HG03521 (cell line): ENCODE measurements at regions not wholly inside any gene's neighbourhood (a gene's known extent, or its start where the extent isn't known, plus 50 kb on each side); places are given as distances from the start of the nearest gene placed in this dataset.
A peak's percentile ranks its signal among the peaks of the same experiment; 100 is the strongest.

Experiments used
- ATAC-seq: cut with Tn5 transposase; IDR thresholded peaks from one replicate; pipeline ENCODE4 v1.9.1; 2021; ENCODE audit warnings: mild to moderate bottlenecking, moderate library complexity; ENCODE audit not compliant: unreplicated experiment

- no peak for ATAC-seq
Measured at GRCh38 chr2:18427762-18428161, 132.7 kb downstream of the RDH14 start.

- ATAC-seq = no peak
Measured at GRCh38 chr2:18426174-18426573, 134.3 kb downstream of the RDH14 start.

DNA sequence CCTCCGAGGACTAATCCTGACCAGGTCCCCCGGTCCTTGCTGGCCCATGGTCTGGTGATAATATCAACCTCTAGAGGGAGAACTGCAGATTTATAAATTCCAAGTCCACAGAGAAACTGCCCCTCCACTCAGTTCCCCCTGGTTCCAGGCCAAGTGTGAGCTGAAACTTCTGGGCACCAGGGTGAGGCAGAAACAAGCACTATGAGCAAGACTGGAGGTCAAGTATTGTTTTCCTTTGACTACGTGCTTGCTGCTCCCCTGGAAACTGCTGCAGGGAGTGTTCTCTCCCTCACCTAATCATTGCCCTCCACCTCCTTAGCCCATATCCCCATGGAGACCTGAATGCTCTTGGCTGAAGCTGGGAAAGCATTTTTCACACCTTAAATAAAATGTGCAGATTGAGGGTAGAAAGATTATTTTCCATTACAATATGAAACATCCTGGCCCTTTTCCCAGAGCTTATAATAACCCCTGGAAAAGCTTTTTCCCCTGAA is 135.2 kb downstream of the RDH14 start:
- no peak for ATAC-seq

DNA sequence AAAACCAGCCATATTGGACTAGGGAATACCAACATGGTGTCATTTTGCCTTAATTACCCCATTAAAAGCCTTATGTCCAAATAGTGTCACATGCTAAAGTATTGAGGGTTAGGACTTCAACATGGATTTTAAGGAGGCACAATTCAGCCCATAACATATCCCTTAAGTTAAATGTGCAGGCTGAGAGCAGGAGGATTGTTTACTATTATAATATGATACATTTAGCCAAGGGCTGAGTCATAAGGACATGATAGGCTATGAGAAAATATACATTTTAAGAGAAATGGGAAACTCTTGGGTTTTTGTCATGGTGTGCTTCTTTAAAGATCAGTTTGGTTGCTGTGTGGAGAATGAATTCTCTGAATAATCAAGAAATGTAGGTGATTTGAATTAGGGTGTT is 136.8 kb downstream of the RDH14 start:
- no peak for ATAC-seq

DNA sequence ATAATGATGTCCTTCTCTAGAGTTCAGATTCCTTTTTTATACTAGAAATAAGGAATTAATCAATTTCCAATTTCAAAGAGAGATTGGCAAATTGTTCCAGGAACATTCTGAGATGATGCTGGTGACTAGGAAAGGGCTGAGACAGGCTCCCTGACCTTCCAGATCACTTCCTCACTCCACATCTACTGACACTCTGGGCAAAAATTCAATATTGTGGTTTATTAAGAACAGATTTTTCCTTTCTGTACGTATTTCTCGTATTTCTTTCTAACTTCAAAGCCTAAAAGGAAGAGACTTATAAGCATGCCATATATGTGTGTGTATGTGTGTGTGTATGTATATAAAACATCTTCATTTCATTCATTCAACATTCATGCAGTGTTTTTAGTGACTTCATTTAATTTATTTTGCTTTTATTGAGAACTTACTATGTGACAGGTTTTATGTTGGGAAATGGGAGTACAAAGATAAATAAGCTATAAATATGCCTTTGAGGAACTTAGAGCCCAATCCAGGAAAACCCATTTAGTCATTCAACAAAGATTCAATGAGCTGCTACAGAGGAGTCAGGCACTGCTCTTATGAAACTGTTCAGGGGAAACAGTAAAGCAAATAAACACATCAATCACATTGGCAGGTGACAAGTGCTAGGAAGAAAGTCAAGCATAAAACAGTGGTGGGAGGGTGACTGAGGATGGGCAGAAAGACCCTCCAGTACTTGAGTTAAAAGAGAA is 137.9 kb downstream of the RDH14 start:
- no peak for ATAC-seq

GRCh38 chr2:18413676-18414396 is 146.6 kb downstream of the RDH14 start:
- no peak for ATAC-seq

- no peak for ATAC-seq
Measured at GRCh38 chr2:18412980-18413675, 147.3 kb downstream of the RDH14 start.

- no peak for ATAC-seq
Measured at GRCh38 chr2:18411626-18412025, 148.8 kb downstream of the RDH14 start.

GRCh38 chr2:18410543-18410942 is 149.9 kb downstream of the RDH14 start:
- no peak for ATAC-seq

- no peak for ATAC-seq
Measured at GRCh38 chr2:18408638-18409037, 151.8 kb downstream of the RDH14 start.

DNA sequence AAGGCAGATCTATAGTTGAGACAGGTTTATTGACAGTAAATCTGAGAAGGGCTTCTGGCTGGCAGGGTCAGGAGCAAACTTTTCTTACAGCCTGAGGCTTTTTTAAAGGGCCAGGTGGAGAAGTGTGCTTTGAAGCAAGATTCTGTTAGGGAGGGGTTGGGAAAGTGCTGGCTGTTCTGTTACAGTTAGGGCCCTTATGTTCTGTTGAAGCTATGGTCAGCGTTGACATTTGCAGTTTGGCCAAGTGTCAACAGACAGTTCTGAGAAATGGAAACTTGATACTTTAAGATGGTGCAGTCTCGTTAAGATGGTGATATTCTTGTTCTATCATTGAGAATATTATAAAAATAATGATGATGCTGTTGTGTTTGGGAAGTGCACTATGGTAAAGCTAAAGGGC is 154.2 kb downstream of the RDH14 start:
- no peak for ATAC-seq

GRCh38 chr2:18404708-18405107 is 155.7 kb downstream of the RDH14 start:
- ATAC-seq = no peak

DNA sequence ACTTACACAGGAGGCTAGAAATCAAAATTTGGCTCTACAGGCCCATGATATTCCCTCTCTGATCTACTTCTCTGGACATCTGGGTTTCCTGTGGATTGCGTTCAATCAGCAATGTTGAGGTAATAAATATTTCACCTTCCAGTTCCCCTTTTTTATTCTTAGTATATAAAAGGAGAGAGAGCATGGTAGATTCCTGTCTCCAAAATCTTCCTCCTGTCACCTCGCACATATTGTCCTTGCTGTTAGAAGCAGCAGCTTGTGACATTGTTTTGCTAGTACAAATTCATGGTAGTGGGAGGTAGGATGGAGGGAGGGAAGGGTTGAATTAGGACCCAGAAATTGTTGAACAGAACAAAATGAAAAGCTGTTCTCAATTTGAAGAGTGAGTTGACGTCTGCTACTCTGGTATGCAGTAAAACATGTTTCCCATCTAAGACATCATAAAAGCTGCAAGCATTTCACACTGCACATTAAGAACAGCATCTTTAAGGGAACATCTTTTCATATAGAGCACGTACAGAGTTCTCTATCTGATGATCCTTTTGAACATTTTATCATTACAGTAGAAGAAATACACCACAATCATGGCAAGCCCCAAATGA is 156.4 kb downstream of the RDH14 start:
- no peak for ATAC-seq

DNA sequence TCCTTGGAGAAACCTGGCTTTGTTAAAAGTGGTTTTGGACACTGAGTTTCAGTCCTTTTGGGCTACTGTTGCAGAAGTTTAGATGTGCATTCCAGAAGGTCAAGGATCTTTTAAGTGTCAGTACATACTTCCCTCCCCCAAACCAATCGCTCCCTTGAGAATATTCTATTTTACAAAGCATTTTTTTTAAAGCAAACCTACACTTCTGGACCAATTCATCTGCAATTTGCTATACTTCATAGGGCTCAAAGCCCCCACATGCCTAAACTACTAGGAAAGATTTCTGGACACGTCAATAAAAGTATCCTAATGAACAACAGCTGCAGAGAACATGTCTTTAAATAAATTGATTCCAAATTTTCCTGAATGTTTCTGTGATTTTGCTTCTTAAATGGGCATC is 157.6 kb downstream of the RDH14 start:
- ATAC-seq = no peak

DNA sequence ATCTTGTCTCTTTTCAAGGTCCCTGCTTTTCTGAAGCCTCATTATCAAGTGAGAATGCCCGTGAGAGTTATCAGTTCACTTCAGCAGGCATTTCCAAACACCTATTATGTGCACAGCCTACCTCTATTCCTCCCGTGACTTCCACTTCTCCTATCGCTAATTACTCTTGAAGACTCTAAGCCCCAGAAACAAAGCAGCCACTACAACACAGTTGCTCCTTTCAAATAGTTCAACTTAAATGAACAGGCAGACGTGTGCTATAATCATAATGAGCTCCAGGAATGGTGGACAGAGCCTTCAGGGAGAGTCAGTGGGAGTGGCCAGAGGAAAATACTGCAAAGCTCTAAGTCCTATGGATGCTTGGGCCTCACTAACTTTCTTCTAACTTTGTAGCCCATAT is 159.0 kb downstream of the RDH14 start:
- no peak for ATAC-seq

GRCh38 chr2:18399601-18400000 is 160.9 kb downstream of the RDH14 start:
- no peak for ATAC-seq

- ATAC-seq = no peak
Measured at GRCh38 chr2:18398833-18399232, 161.6 kb downstream of the RDH14 start.

DNA sequence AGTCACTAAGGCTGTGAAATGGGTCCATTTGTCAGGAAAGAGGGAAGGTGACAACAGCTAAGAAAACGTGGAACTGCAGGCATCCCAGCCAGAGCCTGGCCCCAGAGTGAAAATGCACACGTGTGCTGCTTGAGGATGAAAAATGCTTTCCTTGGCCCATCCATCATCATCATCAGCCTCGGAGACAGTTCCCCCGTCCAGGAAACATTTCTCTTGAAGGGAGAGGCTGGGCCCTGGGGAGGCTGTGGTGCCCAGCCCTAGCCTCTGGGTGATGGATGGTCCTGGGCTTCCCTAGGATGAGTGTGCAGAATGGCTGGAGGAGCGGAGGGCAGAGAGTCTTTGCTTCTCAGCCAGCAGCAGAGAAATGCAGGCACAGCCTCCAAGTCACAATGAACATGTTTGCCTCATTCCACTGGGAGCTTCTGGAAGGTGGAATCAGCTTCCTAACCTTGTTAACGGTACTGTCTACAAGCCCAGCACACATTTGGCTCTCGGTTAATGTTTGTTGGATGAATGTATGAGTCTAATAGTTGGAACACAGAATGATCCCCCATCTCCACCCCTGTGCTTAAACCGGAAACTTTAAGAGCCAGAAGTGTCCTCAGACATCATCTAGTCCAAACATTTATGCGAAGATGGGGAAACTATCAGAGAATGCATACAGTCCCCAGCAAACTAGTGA is 164.0 kb downstream of the RDH14 start:
- ATAC-seq = no peak

- no peak for ATAC-seq
Measured at GRCh38 chr2:18395555-18395954, 164.9 kb downstream of the RDH14 start.

DNA sequence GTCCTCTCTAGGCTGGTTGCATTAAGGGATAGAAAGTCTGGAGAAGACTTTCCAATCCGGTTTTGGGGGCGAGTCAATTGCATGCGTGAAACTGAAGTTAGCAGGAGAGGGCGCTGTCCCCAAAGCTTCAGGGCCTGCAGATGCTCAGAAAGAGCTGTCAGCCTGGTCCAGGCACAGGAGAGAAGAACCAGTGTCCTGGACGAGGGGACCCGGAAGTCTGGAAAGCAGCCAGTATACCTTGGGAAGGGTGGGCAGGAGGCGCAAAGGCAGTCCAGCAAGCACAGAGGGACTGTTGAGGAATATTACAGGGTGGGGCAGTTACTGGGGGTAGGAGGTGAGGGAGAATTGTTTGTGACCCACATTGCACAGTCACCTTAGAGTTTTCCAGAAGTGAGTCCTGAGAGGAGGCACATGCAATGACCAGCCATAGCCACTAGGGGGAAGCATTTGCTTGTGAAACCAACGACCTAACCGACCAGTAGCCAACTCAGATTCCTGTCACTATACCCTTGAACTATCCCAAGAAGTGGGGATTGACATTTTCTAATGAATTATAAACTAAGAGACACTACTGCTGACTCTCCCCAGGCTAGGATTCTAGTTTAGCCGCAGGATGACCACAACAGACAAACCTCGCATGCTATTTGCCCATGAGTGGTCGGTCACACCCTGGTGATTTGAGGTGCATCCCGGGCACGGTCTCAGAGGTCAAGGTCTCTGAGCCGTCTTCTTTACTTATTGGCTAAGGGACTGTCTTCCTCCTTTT is 172.8 kb downstream of the RDH14 start:
- peak; percentile 86 for ATAC-seq
